H1 (cell line): ENCODE measurements at regions not wholly inside any gene's neighbourhood (a gene's known extent, or its start where the extent isn't known, plus 50 kb on each side); places are given as distances from the start of the nearest gene placed in this dataset.

Source experiments
- CTCF ChIA-PET: fragments of 300-600 bp; sonication (Branson Sonifier 250); formaldehyde crosslinking; loops from one replicate; lab custom pipeline; 2021; ENCODE audit not compliant: partially characterized antibody; lab: Charles Lee
- POLR2A ChIA-PET: fragments of 300-600 bp; sonication (Branson Sonifier 250); formaldehyde crosslinking; loops from one replicate; lab custom pipeline; 2021; ENCODE audit warnings: inconsistent platforms; ENCODE audit not compliant: partially characterized antibody; lab: Charles Lee
- DNase-seq, 2 experiments: peaks; one replicate each; pipeline versions ENCODE4 v3.0.0 to v3.0.0-alpha.2; 2010 to 2022; ENCODE audit warnings: low spot score in 2 of 2, low read depth in 1 of 2, mixed read lengths in 1 of 2
- FAIRE-seq: peaks from 2 replicates; lab custom pipeline; 2011; peaks lifted over from hg19 to GRCh38; lab: Jason Lieb, UNC
- H2AFZ ChIP-seq: 2 replicates; pipeline ENCODE4 v1.8.1; 2012; ENCODE audit warnings: low read length, inconsistent platforms
- H2AK5ac ChIP-seq: 2 replicates; pipeline ENCODE4 v1.6.1; 2013; ENCODE audit warnings: low read depth, low read length
- H2BK120ac ChIP-seq: replicated peaks from 2 replicates; pipeline ENCODE3; 2013; ENCODE audit warnings: low read depth, low read length, inconsistent platforms
- H2BK12ac ChIP-seq: 2 replicates; pipeline ENCODE4 v1.6.1; 2013; ENCODE audit warnings: low read depth, low read length
- H2BK15ac ChIP-seq: 2 replicates; pipeline ENCODE4 v1.6.1; 2013; ENCODE audit warnings: low read length
- H2BK20ac ChIP-seq: 2 replicates; pipeline ENCODE4 v1.6.1; 2013; ENCODE audit warnings: low read length
- H2BK5ac ChIP-seq: 2 replicates; pipeline ENCODE4 v1.6.1; 2013; ENCODE audit warnings: low read depth, low read length
- H3K14ac ChIP-seq: 2 replicates; pipeline ENCODE4 v1.6.1; 2013; ENCODE audit warnings: inconsistent platforms; ENCODE audit not compliant: insufficient read length
- H3K18ac ChIP-seq: 2 replicates; pipeline ENCODE4 v1.6.1; 2013; ENCODE audit warnings: low read length; ENCODE audit errors: extremely low read depth
- H3K23ac ChIP-seq: 2 replicates; pipeline ENCODE4 v1.6.1; 2013; ENCODE audit warnings: inconsistent platforms; ENCODE audit not compliant: insufficient read length
- H3K23me2 ChIP-seq: 2 replicates; pipeline ENCODE4 v1.6.1; 2013; ENCODE audit warnings: low read depth, low read length
- H3K27ac ChIP-seq: 2 replicates; pipeline ENCODE4 v1.6.1; 2011; ENCODE audit warnings: low read depth, low read length, inconsistent platforms
- H3K27me3 ChIP-seq, 4 experiments: replicated peaks in 1 of 4; 1 replicate in 1 of 4; 2 replicates in 3 of 4; pipeline versions ENCODE4 v1.6.1 to v1.8.1; 2011 to 2013; ENCODE audit warnings: low read length in 3 of 4, mild to moderate bottlenecking in 3 of 4, inconsistent platforms in 2 of 4, mixed read lengths in 2 of 4, moderate library complexity in 1 of 4; ENCODE audit not compliant: control insufficient read depth in 3 of 4, insufficient read depth in 3 of 4; ENCODE audit errors: extremely low read depth in 1 of 4
- H3K36me3 ChIP-seq, 4 experiments: 2 replicates each; pipeline versions ENCODE4 v1.6.1 to v1.8.1; 2011 to 2013; ENCODE audit warnings: mild to moderate bottlenecking in 4 of 4, low read length in 3 of 4, moderate library complexity in 2 of 4, control low read depth in 1 of 4, inconsistent platforms in 1 of 4; ENCODE audit not compliant: insufficient read depth in 4 of 4, control insufficient read depth in 2 of 4
- H3K4ac ChIP-seq: replicated peaks from 2 replicates; pipeline ENCODE3; 2013; ENCODE audit warnings: low read length, low read depth, mixed read lengths, inconsistent platforms; ENCODE audit not compliant: insufficient read length
- H3K4me1 ChIP-seq, 4 experiments: replicated peaks in 1 of 4; 1 replicate in 1 of 4; 2 replicates in 3 of 4; pipeline versions ENCODE4 v1.6.1 to v1.8.1; 2011 to 2013; ENCODE audit warnings: low read length in 3 of 4, inconsistent platforms in 2 of 4, mixed read lengths in 1 of 4; ENCODE audit not compliant: insufficient read depth in 4 of 4, control insufficient read depth in 3 of 4
- H3K4me2 ChIP-seq, 2 experiments: 2 replicates each; pipeline versions ENCODE4 v1.6.1 to v1.8.1; 2011 to 2013; ENCODE audit warnings: low read depth in 2 of 2, low read length in 2 of 2, control low read depth in 1 of 2, inconsistent platforms in 1 of 2, mild to moderate bottlenecking in 1 of 2; ENCODE audit not compliant: insufficient read depth in 1 of 2
- H3K4me3 ChIP-seq, 4 experiments: fragments of 200-600, 300-600 bp in 1 of 4; sonication (generic), shearing (Covaris generic), sonication (Bioruptor Twin) in 1 of 4; 2 replicates each; pipeline versions ENCODE4 v1.5.1 to v1.8.1; 2011 to 2016; ENCODE audit warnings: low read length in 4 of 4, low read depth in 3 of 4, control low read depth in 2 of 4, inconsistent platforms in 2 of 4, mild to moderate bottlenecking in 2 of 4, mixed read lengths in 1 of 4, moderate library complexity in 1 of 4; ENCODE audit not compliant: insufficient read depth in 2 of 4; ENCODE audit errors: extremely low read depth in 1 of 4
- H3K56ac ChIP-seq: replicated peaks from 2 replicates; pipeline ENCODE3; 2013; ENCODE audit warnings: low read depth, mild to moderate bottlenecking, mixed read lengths, low read length, inconsistent platforms; ENCODE audit not compliant: insufficient read length
- H3K79me1 ChIP-seq: 2 replicates; pipeline ENCODE4 v1.6.1; 2013; ENCODE audit warnings: low read depth, low read length, control low read depth
- H3K79me2 ChIP-seq, 2 experiments: 2 replicates each; pipeline versions ENCODE4 v1.6.1 to v1.8.1; 2012 to 2013; ENCODE audit warnings: low read length in 2 of 2, mild to moderate bottlenecking in 2 of 2, inconsistent platforms in 1 of 2; ENCODE audit not compliant: insufficient read depth in 2 of 2, control insufficient read depth in 1 of 2
- H3K9ac ChIP-seq, 4 experiments: replicated peaks in 1 of 4; 1 replicate in 1 of 4; 2 replicates in 3 of 4; pipeline versions ENCODE4 v1.6.1 to v1.8.1; 2011 to 2013; ENCODE audit warnings: low read depth in 3 of 4, low read length in 3 of 4, control low read depth in 2 of 4, mild to moderate bottlenecking in 2 of 4, moderate library complexity in 2 of 4, inconsistent platforms in 1 of 4; ENCODE audit errors: extremely low read depth in 1 of 4
- H3K9me3 ChIP-seq, 2 experiments: 2 replicates each; pipeline versions ENCODE4 v1.6.1 to v1.8.1; 2012 to 2013; ENCODE audit warnings: mild to moderate bottlenecking in 2 of 2, moderate library complexity in 2 of 2, control low read depth in 1 of 2, inconsistent platforms in 1 of 2, low read depth in 1 of 2, low read length in 1 of 2, mixed read lengths in 1 of 2; ENCODE audit not compliant: insufficient read depth in 2 of 2
- H4K20me1 ChIP-seq, 2 experiments: replicated peaks in 1 of 2; 2 replicates each; pipeline versions ENCODE3 to v1.8.1; 2011 to 2013; ENCODE audit warnings: inconsistent platforms in 2 of 2, low read length in 2 of 2, mild to moderate bottlenecking in 1 of 2; ENCODE audit not compliant: insufficient read depth in 2 of 2, control insufficient read depth in 1 of 2
- H4K5ac ChIP-seq: 2 replicates; pipeline ENCODE4 v1.6.1; 2013; ENCODE audit warnings: low read length, low read depth, mixed read lengths, inconsistent platforms; ENCODE audit not compliant: insufficient read length
- H4K8ac ChIP-seq: 2 replicates; pipeline ENCODE4 v1.8.0; 2013; ENCODE audit warnings: mild to moderate bottlenecking, moderate library complexity, low read length, inconsistent platforms; ENCODE audit not compliant: insufficient read depth; ENCODE audit errors: extremely low read depth
- H4K91ac ChIP-seq: replicated peaks from 2 replicates; pipeline ENCODE3; 2013; ENCODE audit warnings: low read length, mixed read lengths, inconsistent platforms; ENCODE audit not compliant: insufficient read length
- BACH1 ChIP-seq: IDR thresholded peaks from 2 replicates; pipeline ENCODE4 v1.6.1; 2012; ENCODE audit warnings: low read length, improper control_type of control experiment
- EP300 ChIP-seq, 2 experiments: IDR thresholded peaks; 1 replicate in 1 of 2; 2 replicates in 1 of 2; pipeline ENCODE4 v1.6.1; 2011 to 2012; ENCODE audit warnings: low read depth in 2 of 2, low read length in 2 of 2, mild to moderate bottlenecking in 2 of 2, borderline replicate concordance in 1 of 2, inconsistent platforms in 1 of 2, moderate library complexity in 1 of 2
- HDAC2 ChIP-seq, 2 experiments: fragments of 300-600 bp in 1 of 2; sonication (generic) in 1 of 2; IDR thresholded peaks; 2 replicates each; pipeline ENCODE4 v1.6.1; 2011 to 2012; ENCODE audit warnings: low read depth in 2 of 2, low read length in 2 of 2, mild to moderate bottlenecking in 2 of 2, moderate library complexity in 2 of 2, borderline replicate concordance in 1 of 2, inconsistent platforms in 1 of 2
- HDAC6 ChIP-seq: IDR thresholded peaks from one replicate; pipeline ENCODE4 v1.7.1; 2012; ENCODE audit warnings: low read depth, mild to moderate bottlenecking, inconsistent platforms, low read length, moderate library complexity
- KDM1A ChIP-seq: fragments of 200-600, 300-600 bp; sonication (generic); IDR thresholded peaks from 2 replicates; pipeline ENCODE4 v1.7.1; 2016; ENCODE audit warnings: mild to moderate bottlenecking, low read length, borderline replicate concordance
- MAFK ChIP-seq: IDR thresholded peaks from 2 replicates; pipeline ENCODE4 v1.6.1; 2012; ENCODE audit warnings: low read depth, mild to moderate bottlenecking, improper control_type of control experiment, low read length
- PHF8 ChIP-seq: fragments of 200-600 bp; sonication (generic); conservative IDR thresholded peaks from 2 replicates; pipeline ENCODE4 v1.7.1; 2012; ENCODE audit warnings: low read depth, mild to moderate bottlenecking, inconsistent platforms, low read length, moderate library complexity
- POLR2AphosphoS5 ChIP-seq: IDR thresholded peaks from 2 replicates; pipeline ENCODE4 v1.6.1; 2011; ENCODE audit warnings: low read depth, low read length
- POU5F1 ChIP-seq: IDR thresholded peaks from 2 replicates; pipeline ENCODE4 v1.6.1; 2011; ENCODE audit warnings: low read depth, mild to moderate bottlenecking, low read length, moderate library complexity
- RXRA ChIP-seq: IDR thresholded peaks from 2 replicates; pipeline ENCODE4 v1.6.1; 2011; ENCODE audit warnings: low read depth, mild to moderate bottlenecking, low read length, moderate library complexity; ENCODE audit not compliant: insufficient read depth
- TAF1 ChIP-seq: IDR thresholded peaks from 2 replicates; pipeline ENCODE4 v1.6.1; 2011; ENCODE audit warnings: mild to moderate bottlenecking, low read depth, low read length
- whole genome bisulfite sequencing, 2 experiments: shearing (Covaris generic) in 1 of 2; methylation state at CpG; one replicate each; pipeline versions ENCODE4 v1.1.6 to v1.1.7; 2013 to 2015; ENCODE audit warnings: low lambda C conversion rate in 2 of 2, mixed read lengths in 2 of 2, inconsistent platforms in 1 of 2, low coverage in 1 of 2, missing lambda C conversion rate in 1 of 2; ENCODE audit not compliant: insufficient replicate concordance in 2 of 2, insufficient coverage in 1 of 2, insufficient read length in 1 of 2; ENCODE audit errors: extremely low coverage in 1 of 2, missing lambda C conversion rate in 1 of 2; 5-methylcytosine and 5-hydroxymethylcytosine counted together

DNA sequence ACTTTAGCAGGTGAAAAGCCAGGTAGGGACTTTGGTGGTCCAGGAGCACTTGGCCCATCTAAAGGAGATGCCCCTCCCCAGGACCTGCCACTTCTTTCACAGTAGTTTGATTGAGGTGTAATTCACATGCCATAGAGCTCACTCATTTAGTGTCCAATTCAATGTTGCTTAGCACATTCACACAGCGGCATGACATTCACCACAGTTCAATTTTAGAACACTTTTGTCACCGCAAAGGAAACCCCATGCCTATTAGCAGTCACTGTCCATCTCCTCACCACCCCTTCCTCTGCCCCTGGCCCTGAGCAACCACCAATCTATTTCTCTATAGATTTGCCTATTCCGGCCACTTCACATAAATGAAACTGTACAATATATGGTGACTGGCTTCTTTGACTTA is 211.6 kb upstream of the ZMIZ1 start:
- no peak for FAIRE-seq
- Histone ChIP-seq H3K14ac (no peak overlapping the region), H2AK5ac (no peak overlapping the region), H3K9me3 (no peaks in the 10 kb centered on the region), H2BK15ac (no peak overlapping the region), H4K5ac (no peak overlapping the region), H2AFZ (no peak overlapping the region), H3K23me2 (no peaks in the 10 kb centered on the region), H3K36me3 (no peaks in the 10 kb centered on the region), H3K27me3 (0 out of 7 replicates have a peak, but pooled peaks cover 0 to 2% (median 0%) of the 10 kb centered on the region in 4 experiments), H4K91ac (no peak overlapping the region), H2BK20ac (no peak overlapping the region), H2BK12ac (no peak overlapping the region), H2BK120ac (no peak overlapping the region), H4K8ac (no peak overlapping the region), H3K23ac (no peak overlapping the region), H3K4ac (no peak overlapping the region), H4K20me1 (no peaks in the 10 kb centered on the region), H3K27ac (no peak overlapping the region), H3K4me1 (peaks cover 0 to 4% (median 2%) of the 10 kb centered on the region in 4 experiments; a peak in 5 of 7 replicates), H2BK5ac (no peak overlapping the region), H3K4me3 (no peak overlapping the region), H3K56ac (no peak overlapping the region), H3K79me2 (no peaks in the 10 kb centered on the region), H3K9ac (no peak overlapping the region), H3K79me1 (no peaks in the 10 kb centered on the region), H3K4me2 (no peak overlapping the region), H3K18ac (no peak overlapping the region)
- ChIA-PET POLR2A (no interaction called here), CTCF (interaction anchor here (0.9 kb wide), 1 partner anchor 71 kb away, joined by 3 read pairs; no protein-coding TSS in a partner anchor)
- no peak for DNase-seq
- 85% methylated on average over 3 of the region's 3 CpGs; no CpG with 5 or more reads in 1 of the 2 experiments for WGBS, 2 experiments
- TF ChIP-seq POU5F1 = no peak
- no peak for TF ChIP-seq MAFK
- TF ChIP-seq BACH1 = no peak
- no peak for TF ChIP-seq PHF8
- TF ChIP-seq EP300 (IDR thresholded peaks at IDR 0.05; ENCODE audit: borderline replicate concordance in 1 of 2, low read depth in 2 of 2, low read length in 2 of 2) = no peak
- no peak for TF ChIP-seq HDAC6
- no peak for TF ChIP-seq TAF1
- no peak for TF ChIP-seq KDM1A
- no peak for TF ChIP-seq HDAC2 (IDR thresholded peaks at IDR 0.05; ENCODE audit: borderline replicate concordance in 1 of 2, low read depth in 2 of 2, low read length in 2 of 2)
- TF ChIP-seq POLR2AphosphoS5 = no peak
- no peak for TF ChIP-seq RXRA
